ENCODE measurements at regions not wholly inside any gene's neighbourhood (a gene's known extent, or its start where the extent isn't known, plus 50 kb on each side); places are given as distances from the start of the nearest gene placed in this dataset.
"Not testable (repeated sequence)": the region's sequence is repeated elsewhere in the genome, so short reads cannot be mapped to it uniquely, and the experiment has no call there.

DNA sequence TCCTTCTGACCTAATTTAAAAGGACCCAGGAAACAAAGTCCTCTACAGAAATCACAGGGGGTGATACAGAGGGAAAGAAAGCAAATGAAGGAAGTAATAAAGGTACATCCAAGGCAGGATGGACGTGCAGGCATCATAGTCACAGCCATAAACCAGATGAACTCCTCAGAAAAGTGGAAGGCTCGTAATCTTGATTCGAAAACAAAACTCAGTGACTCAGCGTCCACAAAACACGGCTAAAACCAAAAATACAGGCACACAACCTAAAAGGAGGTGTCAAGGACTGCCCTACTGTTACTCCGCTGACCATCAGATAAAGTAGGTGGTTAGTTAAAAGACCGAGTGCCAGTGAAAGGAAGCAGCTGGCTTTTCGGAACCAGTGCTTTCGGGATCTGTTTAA lies 81.5 kb downstream of the TRIM69 start:
- H3K9ac ChIP-seq (ENCODE audit: insufficient read depth, low read length, poor library complexity, severe bottlenecking); DNase-seq; H4K20me1 ChIP-seq (ENCODE audit: insufficient read depth, low read length); H3K4me3 Mint-ChIP-seq; H3K36me3 ChIP-seq (replicated peaks in 1 of 2; ENCODE audit: control insufficient read depth in 1 of 2, insufficient read depth in 2 of 2, low read length in 2 of 2); H3K27me3 Mint-ChIP-seq (ENCODE audit: low read depth in 3 of 3); H3K27me3 ChIP-seq (ENCODE audit: control insufficient read depth in 2 of 2, insufficient read depth in 2 of 2, low read length in 2 of 2); H2AFZ ChIP-seq (ENCODE audit: insufficient read depth, low read depth, low read length, poor library complexity, severe bottlenecking); H3K36me3 Mint-ChIP-seq; H3K4me3 ChIP-seq (replicated peaks in 1 of 3; ENCODE audit: low read depth in 2 of 3, low read length in 3 of 3); H3K9me3 Mint-ChIP-seq; H3K4me2 ChIP-seq (replicated peaks; ENCODE audit: extremely low read depth, low read length, poor library complexity, severe bottlenecking); H3K27ac ChIP-seq (ENCODE audit: low read depth in 1 of 2, low read length in 2 of 2); H3K79me2 ChIP-seq (ENCODE audit: insufficient read depth, low read length); H3K27ac Mint-ChIP-seq; intact Hi-C loops (cut with micrococcal nuclease); H3K9me3 ChIP-seq (replicated peaks in 1 of 2; ENCODE audit: control insufficient read depth in 1 of 2, insufficient read depth in 1 of 2, low read length in 2 of 2): not testable (repeated sequence)
- peaks cover 14% of the 10 kb centered on the region for H3K4me1 Mint-ChIP-seq
- no CpG with 5 or more reads among the region's 9 CpGs for WGBS (ENCODE audit: insufficient coverage)
- H3K4me1 ChIP-seq (ENCODE audit: control insufficient read depth in 1 of 2, insufficient read depth in 2 of 2, low read length in 2 of 2): peaks cover 4 to 10% of the 10 kb centered on the region in 2 donors

DNA sequence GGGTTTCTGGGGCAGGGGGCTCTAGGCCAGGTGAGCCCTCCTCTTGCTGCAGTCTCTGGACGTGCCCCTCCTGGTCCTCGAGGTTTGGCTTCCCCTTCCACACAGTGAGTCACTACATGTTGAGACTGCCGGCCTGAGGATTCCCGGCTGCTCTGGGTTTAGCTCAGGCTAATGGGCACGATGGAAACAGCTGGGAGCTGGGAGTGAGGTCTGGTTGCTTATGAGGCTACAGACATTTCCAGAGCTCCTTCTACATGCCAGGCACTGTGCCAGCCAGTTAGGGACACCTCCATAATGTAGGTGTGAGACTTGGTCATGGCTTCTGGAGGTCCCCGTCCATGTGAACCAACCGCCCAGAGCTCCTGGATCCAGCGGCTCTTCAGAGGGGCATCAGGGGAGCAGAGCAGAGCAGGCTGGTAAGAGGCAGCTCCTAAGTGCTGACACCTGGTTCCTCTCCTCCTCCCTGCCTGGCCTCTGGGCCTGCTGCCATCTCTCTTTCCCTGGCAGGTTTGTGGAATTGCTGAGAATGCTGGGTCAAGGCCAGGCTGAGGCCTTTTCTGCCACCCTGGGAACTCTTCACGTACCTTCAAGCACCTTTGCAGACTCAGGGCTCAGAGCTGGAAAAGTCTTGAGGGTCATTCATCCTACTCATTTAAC lies 83.1 kb downstream of the TRIM69 start:
- H4K20me1 ChIP-seq (ENCODE audit: insufficient read depth, low read length); H3K4me2 ChIP-seq (replicated peaks; ENCODE audit: extremely low read depth, low read length, poor library complexity, severe bottlenecking); H2AFZ ChIP-seq (ENCODE audit: insufficient read depth, low read depth, low read length, poor library complexity, severe bottlenecking); DNase-seq; H3K9me3 Mint-ChIP-seq; intact Hi-C loops (cut with micrococcal nuclease); H3K4me3 ChIP-seq (replicated peaks in 1 of 3; ENCODE audit: low read depth in 2 of 3, low read length in 3 of 3); H3K79me2 ChIP-seq (ENCODE audit: insufficient read depth, low read length); H3K4me3 Mint-ChIP-seq; H3K4me1 ChIP-seq (ENCODE audit: control insufficient read depth in 1 of 2, insufficient read depth in 2 of 2, low read length in 2 of 2); H3K9ac ChIP-seq (ENCODE audit: insufficient read depth, low read length, poor library complexity, severe bottlenecking); H3K36me3 ChIP-seq (replicated peaks in 1 of 2; ENCODE audit: control insufficient read depth in 1 of 2, insufficient read depth in 2 of 2, low read length in 2 of 2); H3K36me3 Mint-ChIP-seq; H3K27me3 ChIP-seq (ENCODE audit: control insufficient read depth in 2 of 2, insufficient read depth in 2 of 2, low read length in 2 of 2); H3K27ac ChIP-seq (ENCODE audit: low read depth in 1 of 2, low read length in 2 of 2); H3K27me3 Mint-ChIP-seq (ENCODE audit: low read depth in 3 of 3); H3K27ac Mint-ChIP-seq; H3K9me3 ChIP-seq (replicated peaks in 1 of 2; ENCODE audit: control insufficient read depth in 1 of 2, insufficient read depth in 1 of 2, low read length in 2 of 2); H3K4me1 Mint-ChIP-seq: not testable (repeated sequence)
- 78% methylated on average over 5 of the region's 9 CpGs for WGBS (ENCODE audit: insufficient coverage)

DNA sequence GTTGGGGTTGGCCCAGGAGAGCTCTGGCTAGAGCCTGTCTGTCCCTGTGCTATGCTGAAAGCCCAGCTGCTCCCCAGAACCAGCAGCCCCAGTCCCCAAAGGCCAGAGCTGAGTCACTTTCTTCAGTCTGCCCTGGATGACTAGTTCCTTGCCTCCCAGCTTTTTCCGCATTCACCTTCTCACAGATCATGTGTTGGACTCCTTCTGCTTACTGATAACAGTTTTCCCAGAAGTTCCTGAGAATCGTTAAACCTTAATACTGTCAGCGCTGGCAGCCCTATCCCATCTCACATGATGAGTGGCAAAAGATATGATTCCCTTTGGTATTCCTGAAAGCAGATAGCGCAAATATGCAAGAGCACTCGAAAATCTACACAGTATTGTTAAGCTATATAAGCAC lies 84.2 kb downstream of the TRIM69 start:
- H3K9ac ChIP-seq (ENCODE audit: insufficient read depth, low read length, poor library complexity, severe bottlenecking); H2AFZ ChIP-seq (ENCODE audit: insufficient read depth, low read depth, low read length, poor library complexity, severe bottlenecking); H3K4me1 ChIP-seq (ENCODE audit: control insufficient read depth in 1 of 2, insufficient read depth in 2 of 2, low read length in 2 of 2); H3K9me3 Mint-ChIP-seq; H3K4me2 ChIP-seq (replicated peaks; ENCODE audit: extremely low read depth, low read length, poor library complexity, severe bottlenecking); H3K27me3 ChIP-seq (ENCODE audit: control insufficient read depth in 2 of 2, insufficient read depth in 2 of 2, low read length in 2 of 2); H3K4me1 Mint-ChIP-seq; H3K27me3 Mint-ChIP-seq (ENCODE audit: low read depth in 3 of 3); H3K36me3 ChIP-seq (replicated peaks in 1 of 2; ENCODE audit: control insufficient read depth in 1 of 2, insufficient read depth in 2 of 2, low read length in 2 of 2); H4K20me1 ChIP-seq (ENCODE audit: insufficient read depth, low read length); H3K4me3 Mint-ChIP-seq; H3K4me3 ChIP-seq (replicated peaks in 1 of 3; ENCODE audit: low read depth in 2 of 3, low read length in 3 of 3); H3K27ac Mint-ChIP-seq; intact Hi-C loops (cut with micrococcal nuclease); H3K27ac ChIP-seq (ENCODE audit: low read depth in 1 of 2, low read length in 2 of 2); H3K36me3 Mint-ChIP-seq; H3K79me2 ChIP-seq (ENCODE audit: insufficient read depth, low read length); H3K9me3 ChIP-seq (replicated peaks in 1 of 2; ENCODE audit: control insufficient read depth in 1 of 2, insufficient read depth in 1 of 2, low read length in 2 of 2); DNase-seq: not testable (repeated sequence)
- no CpG with 5 or more reads among the region's 5 CpGs for WGBS (ENCODE audit: insufficient coverage)

DNA sequence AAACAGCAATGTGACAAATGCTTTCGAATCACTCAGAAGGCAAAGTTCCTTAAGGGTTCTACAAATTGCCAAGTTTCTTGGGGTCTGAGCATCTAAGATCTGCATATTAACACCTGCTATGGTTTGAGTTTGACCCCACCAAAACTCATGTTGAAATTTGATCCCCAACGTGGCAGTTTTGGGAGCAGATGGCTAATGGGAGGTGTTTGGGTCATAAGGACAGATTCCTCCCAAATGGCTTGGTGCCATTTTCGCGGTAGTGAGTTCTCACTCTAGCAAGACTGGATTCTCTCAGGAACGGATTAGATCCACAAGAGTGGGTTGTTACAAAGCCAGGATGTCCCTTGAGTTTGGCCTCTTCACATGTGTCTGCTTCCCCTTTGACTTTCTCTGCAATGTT lies 84.6 kb downstream of the TRIM69 start:
- DNase-seq; H3K4me2 ChIP-seq (replicated peaks; ENCODE audit: extremely low read depth, low read length, poor library complexity, severe bottlenecking); H3K27ac ChIP-seq (ENCODE audit: low read depth in 1 of 2, low read length in 2 of 2); H3K4me1 ChIP-seq (ENCODE audit: control insufficient read depth in 1 of 2, insufficient read depth in 2 of 2, low read length in 2 of 2); intact Hi-C loops (cut with micrococcal nuclease); H3K36me3 Mint-ChIP-seq; H3K27me3 Mint-ChIP-seq (ENCODE audit: low read depth in 3 of 3); H2AFZ ChIP-seq (ENCODE audit: insufficient read depth, low read depth, low read length, poor library complexity, severe bottlenecking); H3K9ac ChIP-seq (ENCODE audit: insufficient read depth, low read length, poor library complexity, severe bottlenecking); H3K4me3 Mint-ChIP-seq; H3K9me3 Mint-ChIP-seq; H3K36me3 ChIP-seq (replicated peaks in 1 of 2; ENCODE audit: control insufficient read depth in 1 of 2, insufficient read depth in 2 of 2, low read length in 2 of 2); H3K4me1 Mint-ChIP-seq; H3K9me3 ChIP-seq (replicated peaks in 1 of 2; ENCODE audit: control insufficient read depth in 1 of 2, insufficient read depth in 1 of 2, low read length in 2 of 2); H4K20me1 ChIP-seq (ENCODE audit: insufficient read depth, low read length); H3K27ac Mint-ChIP-seq; H3K27me3 ChIP-seq (ENCODE audit: control insufficient read depth in 2 of 2, insufficient read depth in 2 of 2, low read length in 2 of 2); H3K79me2 ChIP-seq (ENCODE audit: insufficient read depth, low read length); H3K4me3 ChIP-seq (replicated peaks in 1 of 3; ENCODE audit: low read depth in 2 of 3, low read length in 3 of 3): not testable (repeated sequence)
- 80% methylated on average over 2 of the region's 5 CpGs for WGBS (ENCODE audit: insufficient coverage)
